Caco-2 (cell line): ENCODE measurements at regions not wholly inside any gene's neighbourhood (a gene's known extent, or its start where the extent isn't known, plus 50 kb on each side); places are given as distances from the start of the nearest gene placed in this dataset.

Experiments used
- BruUV-seq: library from RNA; stranded (reverse); fragments of 400-500 nt; replicated peaks from 2 replicates; lab custom pipeline; 2021; lab: Mats Ljungman, UMichigan
- CTCF ChIA-PET: fragments of 300-600 bp; sonication (Branson Sonifier 250); formaldehyde crosslinking; loops from one replicate; lab custom pipeline; 2022; ENCODE audit warnings: antibody characterized with exemption; lab: Charles Lee
- POLR2A ChIA-PET: fragments of 300-600 bp; sonication (Branson Sonifier 250); formaldehyde crosslinking; loops from one replicate; lab custom pipeline; 2022; ENCODE audit warnings: antibody characterized with exemption; lab: Charles Lee
- DNase-seq, 2 experiments: peaks; one replicate each; pipeline versions ENCODE4 v3.0.0 to v3.0.0-alpha.2; 2020 to 2022
- H3K27me3 ChIP-seq: replicated peaks from 2 replicates; pipeline ENCODE4 v1.6.0; 2011; ENCODE audit warnings: low read length; ENCODE audit not compliant: control insufficient read depth, insufficient read depth
- H3K36me3 ChIP-seq: 2 replicates; pipeline ENCODE4 v1.5.1; 2011; ENCODE audit warnings: low read length; ENCODE audit not compliant: control insufficient read depth, insufficient read depth
- H3K4me1 ChIP-seq: fragments of 250-450 bp; sonication (Bioruptor Pico); 2 replicates; pipeline ENCODE4 v1.5.1; 2020; ENCODE audit warnings: mild to moderate bottlenecking
- H3K4me3 ChIP-seq: 2 replicates; pipeline ENCODE4 v1.5.1; 2011; ENCODE audit warnings: low read depth, mild to moderate bottlenecking, control low read depth, low read length
- H3K9me3 ChIP-seq: fragments of 250-450 bp; sonication (Bioruptor Pico); 2 replicates; pipeline ENCODE4 v1.5.1; 2020; ENCODE audit warnings: mild to moderate bottlenecking, moderate library complexity
- H3K27ac Mint-ChIP-seq: one replicate; pipeline ENCODE4 v1.8.0; 2022; ENCODE audit warnings: mixed read lengths; ENCODE audit not compliant: unreplicated experiment
- H3K27me3 Mint-ChIP-seq: one replicate; pipeline ENCODE4 v1.8.0; 2022; ENCODE audit warnings: mixed read lengths; ENCODE audit not compliant: insufficient read depth, unreplicated experiment
- H3K36me3 Mint-ChIP-seq: one replicate; pipeline ENCODE4 v1.8.0; 2022; ENCODE audit warnings: mild to moderate bottlenecking, mixed read lengths; ENCODE audit not compliant: insufficient read depth, unreplicated experiment
- H3K4me1 Mint-ChIP-seq: one replicate; pipeline ENCODE4 v1.8.0; 2022; ENCODE audit warnings: low read depth, mixed read lengths; ENCODE audit not compliant: unreplicated experiment
- H3K4me3 Mint-ChIP-seq: one replicate; pipeline ENCODE4 v1.8.0; 2022; ENCODE audit warnings: mild to moderate bottlenecking, moderate library complexity, mixed read lengths; ENCODE audit not compliant: unreplicated experiment
- H3K9me3 Mint-ChIP-seq: one replicate; pipeline ENCODE4 v1.8.0; 2022; ENCODE audit warnings: mixed read lengths; ENCODE audit not compliant: unreplicated experiment
- intact Hi-C: fragments of 100-400 bp; cut with micrococcal nuclease; formaldehyde crosslinking; loops from one replicate; pipeline ENCODE4 v1.10.0; 2022; ENCODE audit not compliant: unreplicated experiment
- TF ChIP-seq, protein P1 (sequence below), 2 experiments: fragments of 200-600 bp in 1 of 2; IDR thresholded peaks; 1 replicate in 1 of 2; 2 replicates in 1 of 2; pipeline versions ENCODE4 v1.5.1 to v1.8.0; 2011 to 2022; ENCODE audit warnings: antibody characterized with exemption in 1 of 2, control low read depth in 1 of 2, inconsistent platforms in 1 of 2, low read depth in 1 of 2, low read length in 1 of 2, mild to moderate bottlenecking in 1 of 2, moderate library complexity in 1 of 2; ENCODE audit not compliant: insufficient read depth in 1 of 2, severe bottlenecking in 1 of 2, unreplicated experiment in 1 of 2

DNA sequence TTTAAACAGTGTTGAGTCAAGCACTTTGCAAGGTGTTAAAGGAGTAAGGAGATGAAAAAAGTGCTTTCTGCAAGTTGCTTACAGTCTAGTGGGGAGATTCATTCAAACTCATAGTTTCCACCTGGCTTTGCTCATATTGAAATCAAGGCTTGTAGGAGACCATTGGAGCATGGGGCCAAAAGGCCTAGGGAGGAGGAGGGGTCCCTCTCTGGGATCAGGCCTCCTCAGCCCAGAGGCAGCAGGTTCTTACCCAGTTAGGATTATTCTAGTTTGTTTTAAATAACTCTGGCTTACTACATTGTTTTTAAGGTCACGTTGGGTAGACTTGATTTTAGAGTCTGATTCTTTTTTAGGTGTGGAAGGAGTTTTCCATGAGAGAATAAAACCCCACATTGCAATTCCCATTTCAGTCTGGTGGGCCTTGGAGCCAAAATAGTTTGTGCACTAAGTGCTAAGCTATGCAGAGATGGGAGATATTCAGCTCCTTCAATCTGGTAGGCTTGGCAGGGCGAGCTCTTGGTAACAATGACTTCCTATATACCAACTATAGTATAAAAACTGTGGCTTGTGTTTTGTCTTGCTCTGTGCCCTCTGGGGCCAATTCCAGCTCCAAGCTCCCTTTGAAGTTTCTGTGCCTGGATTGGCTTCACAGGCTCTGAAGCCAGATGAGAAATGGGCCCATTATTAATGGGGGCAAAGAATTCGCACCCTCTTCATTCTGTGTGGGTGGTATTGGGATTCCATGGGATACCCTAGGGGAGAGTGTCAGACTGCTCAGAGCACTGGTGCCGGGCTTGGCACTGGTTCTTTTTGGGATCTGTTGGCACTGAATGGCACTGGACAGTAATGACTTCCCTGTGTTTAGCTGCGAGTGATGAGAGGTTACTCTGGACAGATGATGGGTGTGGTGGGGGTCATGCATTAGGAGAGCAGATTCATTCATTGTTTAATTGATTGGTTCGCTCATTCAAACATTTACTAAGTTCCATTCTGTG is 301.1 kb downstream of the MYCN start:
- Histone ChIP-seq H3K27me3 (no peaks in the 10 kb centered on the region), H3K36me3 (no peaks in the 10 kb centered on the region), H3K4me1 (peaks cover 58% of the 10 kb centered on the region), H3K4me3 (no peak overlapping the region), H3K9me3 (no peaks in the 10 kb centered on the region)
- ChIA-PET CTCF (interaction anchor here (0.6 kb wide), 1 partner anchor 1076 kb away, joined by 3 read pairs; no protein-coding TSS in a partner anchor), POLR2A (no interaction called here)
- Mint-ChIP-seq H3K4me3 (no peak overlapping the region), H3K27ac (peak overlapping the region; percentile 8), H3K4me1 (peaks cover 38% of the 10 kb centered on the region), H3K36me3 (no peaks in the 10 kb centered on the region), H3K27me3 (no peaks in the 10 kb centered on the region), H3K9me3 (no peaks in the 10 kb centered on the region)
- TF ChIP-seq, protein P1, sequence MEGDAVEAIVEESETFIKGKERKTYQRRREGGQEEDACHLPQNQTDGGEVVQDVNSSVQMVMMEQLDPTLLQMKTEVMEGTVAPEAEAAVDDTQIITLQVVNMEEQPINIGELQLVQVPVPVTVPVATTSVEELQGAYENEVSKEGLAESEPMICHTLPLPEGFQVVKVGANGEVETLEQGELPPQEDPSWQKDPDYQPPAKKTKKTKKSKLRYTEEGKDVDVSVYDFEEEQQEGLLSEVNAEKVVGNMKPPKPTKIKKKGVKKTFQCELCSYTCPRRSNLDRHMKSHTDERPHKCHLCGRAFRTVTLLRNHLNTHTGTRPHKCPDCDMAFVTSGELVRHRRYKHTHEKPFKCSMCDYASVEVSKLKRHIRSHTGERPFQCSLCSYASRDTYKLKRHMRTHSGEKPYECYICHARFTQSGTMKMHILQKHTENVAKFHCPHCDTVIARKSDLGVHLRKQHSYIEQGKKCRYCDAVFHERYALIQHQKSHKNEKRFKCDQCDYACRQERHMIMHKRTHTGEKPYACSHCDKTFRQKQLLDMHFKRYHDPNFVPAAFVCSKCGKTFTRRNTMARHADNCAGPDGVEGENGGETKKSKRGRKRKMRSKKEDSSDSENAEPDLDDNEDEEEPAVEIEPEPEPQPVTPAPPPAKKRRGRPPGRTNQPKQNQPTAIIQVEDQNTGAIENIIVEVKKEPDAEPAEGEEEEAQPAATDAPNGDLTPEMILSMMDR (IDR thresholded peaks at IDR 0.05; ENCODE audit: insufficient read depth in 1 of 2, low read depth in 1 of 2, low read length in 1 of 2, severe bottlenecking in 1 of 2, unreplicated experiment in 1 of 2) = no peak
- DNase-seq = no peak
- intact Hi-C loops = loop anchor here (5.0 kb wide), 1 partner anchor 151 kb away; no protein-coding TSS in a partner anchor
- no TSS peak for BruUV-seq

DNA sequence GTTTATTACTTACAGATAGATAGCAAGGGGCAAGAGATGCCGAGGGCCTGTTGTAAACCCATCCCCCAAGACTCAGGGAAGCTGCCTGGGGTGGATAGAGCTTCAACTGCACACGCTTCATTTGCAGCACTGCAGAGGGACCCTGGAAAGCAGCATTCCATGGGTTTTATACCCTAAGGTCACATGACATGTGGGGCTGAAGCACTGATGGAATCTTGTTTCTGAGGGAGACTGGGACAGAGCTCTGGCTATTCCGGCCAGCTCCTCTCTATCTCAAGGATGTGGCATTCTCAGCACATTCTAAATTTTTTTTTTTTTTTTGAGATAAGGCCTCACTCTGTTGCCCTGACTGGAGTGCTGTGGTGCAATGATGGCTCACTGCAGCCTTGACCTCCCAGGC is 300.1 kb downstream of the MYCN start:
- H3K9me3 ChIP-seq = no peaks in the 10 kb centered on the region
- H3K36me3 ChIP-seq = no peaks in the 10 kb centered on the region
- TF ChIP-seq, protein P1 (IDR thresholded peaks at IDR 0.05; ENCODE audit: insufficient read depth in 1 of 2, low read depth in 1 of 2, low read length in 1 of 2, severe bottlenecking in 1 of 2, unreplicated experiment in 1 of 2) = no peak
- Mint-ChIP-seq H3K4me3 (no peak overlapping the region), H3K9me3 (no peaks in the 10 kb centered on the region), H3K27ac (no peak overlapping the region), H3K27me3 (no peaks in the 10 kb centered on the region), H3K36me3 (no peaks in the 10 kb centered on the region), H3K4me1 (peaks cover 36% of the 10 kb centered on the region)
- ChIA-PET POLR2A (no interaction called here), CTCF (interaction anchor here (0.6 to 1.1 kb wide), 2 partner anchors 41 to 1075 kb away, joined by 3 read pairs; no protein-coding TSS in a partner anchor)
- no peak for DNase-seq
- intact Hi-C loops = loop anchor here (5.0 kb wide), 1 partner anchor 152 kb away; no protein-coding TSS in a partner anchor
- no peak overlapping the region for H3K4me3 ChIP-seq
- H3K4me1 ChIP-seq = peaks cover 62% of the 10 kb centered on the region
- no peaks in the 10 kb centered on the region for H3K27me3 ChIP-seq
- BruUV-seq = no TSS peak

DNA sequence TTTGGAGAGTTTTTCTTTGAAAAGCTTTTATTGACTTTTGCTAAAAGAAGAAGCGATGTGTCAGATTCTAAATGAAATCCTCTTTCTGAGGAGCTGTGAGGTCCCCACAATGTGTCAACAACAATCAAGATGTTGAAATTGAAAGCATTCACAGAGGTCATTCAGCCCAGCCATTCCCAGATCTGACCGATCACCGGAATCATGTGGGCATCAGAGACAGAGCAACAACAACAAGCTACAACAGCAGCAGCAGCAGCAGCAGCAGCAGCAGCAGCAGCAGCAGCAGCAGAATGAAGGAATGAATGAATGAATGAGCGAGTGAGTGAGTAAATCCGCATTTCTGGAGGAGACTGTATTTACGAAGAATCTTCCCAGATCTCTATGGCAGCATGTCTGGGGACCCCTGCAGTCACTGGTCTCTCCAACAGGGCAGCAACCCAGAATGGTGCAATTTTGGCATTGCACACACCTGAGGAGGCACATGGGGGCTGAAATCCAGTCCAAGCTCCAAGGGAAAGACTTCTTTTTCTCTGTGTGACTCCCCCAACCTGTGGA is 299.0 kb downstream of the MYCN start:
- ChIA-PET CTCF (interaction anchor here (1.5 kb wide), 1 partner anchor 9 kb away, joined by 5 read pairs; no protein-coding TSS in a partner anchor), POLR2A (no interaction called here)
- intact Hi-C loops = loop anchor here (5.0 kb wide), 1 partner anchor 78 kb away; no protein-coding TSS in a partner anchor
- TF ChIP-seq, protein P1 (IDR thresholded peaks at IDR 0.05; ENCODE audit: insufficient read depth in 1 of 2, low read depth in 1 of 2, low read length in 1 of 2, severe bottlenecking in 1 of 2, unreplicated experiment in 1 of 2) = no peak
- Histone ChIP-seq H3K4me1 (peaks cover 55% of the 10 kb centered on the region), H3K4me3 (no peak overlapping the region), H3K36me3 (no peaks in the 10 kb centered on the region), H3K27me3 (no peaks in the 10 kb centered on the region), H3K9me3 (no peaks in the 10 kb centered on the region)
- Mint-ChIP-seq H3K27me3 (no peaks in the 10 kb centered on the region), H3K36me3 (no peaks in the 10 kb centered on the region), H3K9me3 (no peaks in the 10 kb centered on the region), H3K27ac (no peak overlapping the region), H3K4me1 (peaks cover 33% of the 10 kb centered on the region), H3K4me3 (peak overlapping the region; percentile 27)
- BruUV-seq = no TSS peak
- DNase-seq = no peak
